ENCODE measurements at regions not wholly inside any gene's neighbourhood (a gene's known extent, or its start where the extent isn't known, plus 50 kb on each side); places are given as distances from the start of the nearest gene placed in this dataset.
"Not testable (repeated sequence)": the region's sequence is repeated elsewhere in the genome, so short reads cannot be mapped to it uniquely, and the experiment has no call there.

DNA sequence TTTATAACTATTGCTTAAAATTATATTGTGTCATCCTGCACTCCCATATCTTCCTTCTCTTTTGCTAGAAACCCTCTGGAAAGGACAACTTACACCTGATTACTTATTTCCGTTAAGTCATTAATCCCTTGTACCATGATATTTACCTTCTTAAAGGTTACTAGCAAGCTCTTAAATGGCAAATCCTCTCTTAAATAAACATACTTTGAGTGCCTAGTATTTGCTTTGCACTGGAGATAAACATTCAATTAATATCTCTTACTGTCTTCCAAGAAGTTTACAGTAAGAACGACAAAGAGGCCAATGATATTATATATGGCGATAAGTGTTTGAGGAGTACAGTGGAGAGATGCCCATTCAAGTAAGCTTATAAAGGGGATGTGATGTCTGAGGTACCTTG lies 278.3 kb downstream of the HGF start:
- no peak for DNase-seq
- Histone ChIP-seq H3K9me3 (no peaks in the 10 kb centered on the region), H3K36me3 (no peaks in the 10 kb centered on the region)

GRCh38 chr7:81488210-81488609 lies 281.6 kb downstream of the HGF start:
- H3K27me3 ChIP-seq = no peaks in the 10 kb centered on the region

More for the DNA sequence above, 278.3 kb downstream of the HGF start:
- Histone ChIP-seq H3K27me3 (no peaks in the 10 kb centered on the region), H3K4me3 (ENCODE audit: low read depth, low read length) (no peak overlapping the region), H3K4me1 (no peaks in the 10 kb centered on the region; the same call in 1 of the 2 replicates)
- TF ChIP-seq, protein P1, sequence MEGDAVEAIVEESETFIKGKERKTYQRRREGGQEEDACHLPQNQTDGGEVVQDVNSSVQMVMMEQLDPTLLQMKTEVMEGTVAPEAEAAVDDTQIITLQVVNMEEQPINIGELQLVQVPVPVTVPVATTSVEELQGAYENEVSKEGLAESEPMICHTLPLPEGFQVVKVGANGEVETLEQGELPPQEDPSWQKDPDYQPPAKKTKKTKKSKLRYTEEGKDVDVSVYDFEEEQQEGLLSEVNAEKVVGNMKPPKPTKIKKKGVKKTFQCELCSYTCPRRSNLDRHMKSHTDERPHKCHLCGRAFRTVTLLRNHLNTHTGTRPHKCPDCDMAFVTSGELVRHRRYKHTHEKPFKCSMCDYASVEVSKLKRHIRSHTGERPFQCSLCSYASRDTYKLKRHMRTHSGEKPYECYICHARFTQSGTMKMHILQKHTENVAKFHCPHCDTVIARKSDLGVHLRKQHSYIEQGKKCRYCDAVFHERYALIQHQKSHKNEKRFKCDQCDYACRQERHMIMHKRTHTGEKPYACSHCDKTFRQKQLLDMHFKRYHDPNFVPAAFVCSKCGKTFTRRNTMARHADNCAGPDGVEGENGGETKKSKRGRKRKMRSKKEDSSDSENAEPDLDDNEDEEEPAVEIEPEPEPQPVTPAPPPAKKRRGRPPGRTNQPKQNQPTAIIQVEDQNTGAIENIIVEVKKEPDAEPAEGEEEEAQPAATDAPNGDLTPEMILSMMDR (IDR thresholded peaks at IDR 0.05; ENCODE audit: low read depth, low read length) = no peak

DNA sequence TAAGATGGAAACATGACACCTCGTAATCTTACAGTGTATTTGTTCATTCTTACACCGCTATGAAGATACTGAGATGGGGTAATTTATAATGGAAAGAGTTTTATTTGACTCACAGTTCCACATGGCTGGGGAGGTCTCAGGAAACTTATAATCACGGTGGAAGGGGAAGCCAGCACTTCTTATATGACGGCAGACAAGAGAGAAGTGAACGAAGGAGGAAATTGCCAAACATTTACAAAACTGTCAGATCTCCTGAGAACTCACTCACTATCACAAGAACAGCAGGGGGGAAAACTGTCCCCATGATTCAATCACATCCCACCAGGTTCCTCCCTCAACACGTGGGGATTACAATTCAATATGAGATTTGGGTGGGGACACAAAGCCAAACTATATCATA lies 282.3 kb downstream of the HGF start:
- Histone ChIP-seq H3K27me3 (no peaks in the 10 kb centered on the region), H3K4me1 (peaks cover 8% of the 10 kb centered on the region), H3K36me3 (no peaks in the 10 kb centered on the region), H3K9me3 (no peaks in the 10 kb centered on the region), H3K4me3 (ENCODE audit: low read depth, low read length) (no peak overlapping the region)
- no peak for DNase-seq
- TF ChIP-seq, protein P1 (IDR thresholded peaks at IDR 0.05; ENCODE audit: low read depth, low read length) = no peak

More at GRCh38 chr7:81488210-81488609, 281.6 kb downstream of the HGF start:
- Histone ChIP-seq H3K36me3 (no peaks in the 10 kb centered on the region), H3K4me3 (ENCODE audit: low read depth, low read length) (no peak overlapping the region), H3K4me1 (peaks cover 8% of the 10 kb centered on the region), H3K9me3 (no peaks in the 10 kb centered on the region)
- DNase-seq = no peak
- TF ChIP-seq, protein P1 (IDR thresholded peaks at IDR 0.05; ENCODE audit: low read depth, low read length) = no peak

DNA sequence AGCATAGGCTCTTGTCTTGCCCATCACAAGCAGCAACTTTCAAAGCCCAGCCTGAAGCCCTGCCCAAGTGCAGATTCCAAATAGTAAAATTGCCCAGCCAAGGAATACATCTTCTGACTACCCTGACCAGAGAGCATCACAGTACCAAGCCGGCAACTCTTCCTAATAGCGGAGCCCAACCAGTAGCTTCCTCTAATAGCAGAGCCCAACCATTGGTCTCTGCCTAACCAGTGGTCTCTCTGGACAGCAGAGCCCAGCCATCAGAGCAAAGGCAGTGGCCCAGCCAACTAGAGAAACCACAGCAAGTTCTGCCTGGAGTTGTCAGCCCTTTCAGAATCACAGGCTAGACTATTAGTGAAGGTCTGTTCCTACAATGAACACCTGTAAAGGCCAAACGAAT lies 285.6 kb downstream of the HGF start:
- DNase-seq = peak; percentile 73
- Histone ChIP-seq H3K36me3 (no peaks in the 10 kb centered on the region), H3K4me3 (ENCODE audit: low read depth, low read length) (no peak overlapping the region), H3K9me3 (no peaks in the 10 kb centered on the region), H3K4me1 (peaks cover 8% of the 10 kb centered on the region), H3K27me3 (no peaks in the 10 kb centered on the region)
- TF ChIP-seq, protein P1 (IDR thresholded peaks at IDR 0.05; ENCODE audit: low read depth, low read length) = no peak

- DNase-seq = no peak
- H3K4me3 ChIP-seq (ENCODE audit: low read depth, low read length) = no peak overlapping the region
- H3K4me1 ChIP-seq = peaks cover 8% of the 10 kb centered on the region
- H3K36me3 ChIP-seq = no peaks in the 10 kb centered on the region
- TF ChIP-seq, protein P1 (IDR thresholded peaks at IDR 0.05; ENCODE audit: low read depth, low read length) = peak; percentile 44; the same call in 1 of the 2 replicates
- no peaks in the 10 kb centered on the region for H3K9me3 ChIP-seq
- H3K27me3 ChIP-seq = no peaks in the 10 kb centered on the region
These were observed 287.2 kb downstream of the HGF start for GRCh38 chr7:81482600-81483186.

DNA sequence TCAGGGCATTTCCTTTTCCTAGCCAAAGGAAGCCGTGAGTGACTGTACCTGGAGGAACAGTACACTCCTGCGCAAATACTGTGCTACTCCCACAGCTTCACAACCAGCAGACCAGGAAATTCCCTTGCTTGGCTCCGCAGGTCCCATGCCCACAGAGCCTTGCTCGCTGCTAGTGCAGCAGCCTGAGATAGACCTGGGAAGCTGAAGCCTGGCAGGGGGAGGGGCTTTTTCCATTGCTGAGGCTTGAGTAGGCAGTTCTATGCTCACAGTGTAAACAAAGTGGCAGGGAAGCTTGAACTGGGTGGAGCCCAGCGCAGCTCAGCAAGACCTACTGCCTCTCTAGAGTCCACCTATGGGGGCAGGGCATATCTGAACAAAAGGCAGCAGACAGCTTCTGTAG lies 291.2 kb downstream of the HGF start:
- H3K9me3 ChIP-seq = no peaks in the 10 kb centered on the region
- DNase-seq = no peak

DNA sequence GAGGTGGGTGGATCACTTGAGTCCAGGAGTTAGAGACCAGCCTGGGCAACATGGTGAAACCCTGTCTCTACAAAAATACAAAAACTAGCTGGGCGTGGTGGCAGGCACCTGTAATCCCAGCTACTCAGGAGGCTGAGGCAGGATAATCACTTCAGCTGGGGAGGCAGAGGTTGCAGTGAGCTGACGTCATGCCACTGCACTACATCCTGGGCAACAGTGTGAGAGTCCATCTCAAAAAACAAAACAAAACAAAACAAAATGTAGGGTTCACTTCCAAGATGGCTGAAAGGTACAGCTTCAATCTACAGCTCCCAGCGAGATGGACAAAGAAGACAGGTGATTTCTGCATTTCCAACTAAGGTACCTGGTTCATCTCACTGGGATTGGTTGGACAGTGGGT lies 291.6 kb downstream of the HGF start:
- not testable (repeated sequence) for DNase-seq; H3K27me3 ChIP-seq; H3K4me3 ChIP-seq (ENCODE audit: low read depth, low read length); H3K4me1 ChIP-seq; H3K9me3 ChIP-seq; H3K36me3 ChIP-seq

More for the DNA sequence above, 291.2 kb downstream of the HGF start:
- H3K4me1 ChIP-seq = no peaks in the 10 kb centered on the region; the same call in 1 of the 2 replicates
- TF ChIP-seq, protein P1 (IDR thresholded peaks at IDR 0.05; ENCODE audit: low read depth, low read length) = no peak
- no peaks in the 10 kb centered on the region for H3K27me3 ChIP-seq
- no peak overlapping the region for H3K4me3 ChIP-seq (ENCODE audit: low read depth, low read length)
- no peaks in the 10 kb centered on the region for H3K36me3 ChIP-seq

All from BE2C (cell line).